Stimulated activated CD4-positive, alpha-beta T cell treated with anti-CD3 and anti-CD28 coated beads, Interleukin-1b, Interleukin-23, amount 100 ng/mL, for 48 hours (primary cell): ENCODE measurements at regions not wholly inside any gene's neighbourhood (a gene's known extent, or its start where the extent isn't known, plus 50 kb on each side); places are given as distances from the start of the nearest gene placed in this dataset.

Experiments used
- DNase-seq: peaks from one replicate; pipeline ENCODE4 v3.0.0-alpha.2; 2020

GRCh38 chr14:71290301-71290700 is 383.0 kb downstream of the PCNX1 start:
- no peak for DNase-seq

- DNase-seq, result peak; percentile 76
Measured at GRCh38 chr14:71290960-71291466, 383.8 kb downstream of the PCNX1 start.

GRCh38 chr14:71296184-71296583 is 388.9 kb downstream of the PCNX1 start:
- DNase-seq, result no peak

GRCh38 chr14:71300566-71301330 is 393.5 kb downstream of the PCNX1 start:
- DNase-seq, result no peak

- no peak for DNase-seq
Measured at GRCh38 chr14:71301611-71302010, 394.4 kb downstream of the PCNX1 start.

GRCh38 chr14:71304690-71305089 is 397.4 kb downstream of the PCNX1 start:
- no peak for DNase-seq

- DNase-seq, result no peak
Measured at GRCh38 chr14:71308671-71309070, 401.4 kb downstream of the PCNX1 start.

- no peak for DNase-seq
Measured at GRCh38 chr14:71309756-71310155, 402.5 kb downstream of the PCNX1 start.

GRCh38 chr14:71311061-71311460 is 403.8 kb downstream of the PCNX1 start:
- no peak for DNase-seq

GRCh38 chr14:71314717-71315116 is 407.5 kb downstream of the PCNX1 start:
- DNase-seq, result no peak

- DNase-seq, result no peak
Measured at GRCh38 chr14:71317385-71318096, 410.3 kb downstream of the PCNX1 start.

- no peak for DNase-seq
Measured at GRCh38 chr14:71318097-71318459, 410.8 kb downstream of the PCNX1 start.

- no peak for DNase-seq
Measured at GRCh38 chr14:71319666-71320065, 412.4 kb downstream of the PCNX1 start.

- DNase-seq, result peak; percentile 99
Measured at GRCh38 chr14:71320107-71320733, 413.0 kb downstream of the PCNX1 start, which contains the start of gene SIPA1L1. Gene SIPA1L1 (plus strand): TSS chr14:71320476.

GRCh38 chr14:71320734-71321573 is 413.7 kb downstream of the PCNX1 start:
- DNase-seq, result peak; percentile 43

GRCh38 chr14:71321574-71322315 is 414.5 kb downstream of the PCNX1 start:
- DNase-seq, result no peak

- DNase-seq, result no peak
Measured at GRCh38 chr14:71322655-71323250, 415.5 kb downstream of the PCNX1 start.

GRCh38 chr14:71324767-71325272 is 417.6 kb downstream of the PCNX1 start:
- peak; percentile 35 for DNase-seq

- DNase-seq, result no peak
Measured at GRCh38 chr14:71327691-71328090, 420.4 kb downstream of the PCNX1 start.

- no peak for DNase-seq
Measured at GRCh38 chr14:71328183-71328582, 420.9 kb downstream of the PCNX1 start.

- DNase-seq, result no peak
Measured at GRCh38 chr14:71328954-71329353, 421.7 kb downstream of the PCNX1 start.
